Panc1 (cell line): ENCODE measurements at regions not wholly inside any gene's neighbourhood (a gene's known extent, or its start where the extent isn't known, plus 50 kb on each side); places are given as distances from the start of the nearest gene placed in this dataset.

Experiments used
- ATAC-seq: fragments of 200-7000 bp; cut with Tn5 transposase; 2 replicates; pipeline ENCODE4 v1.9.1; 2020; ENCODE audit warnings: mild to moderate bottlenecking, moderate library complexity
- BruUV-seq: library from RNA; stranded (reverse); fragments of 400-500 nt; replicated peaks from 2 replicates; lab custom pipeline; 2021; lab: Mats Ljungman, UMichigan
- CTCF ChIA-PET: fragments of 300-600 bp; sonication (Branson Sonifier 250); formaldehyde crosslinking; loops from one replicate; lab custom pipeline; 2022; ENCODE audit warnings: antibody characterized with exemption; lab: Charles Lee
- POLR2A ChIA-PET: fragments of 300-600 bp; sonication (Branson Sonifier 250); formaldehyde crosslinking; loops from one replicate; lab custom pipeline; 2022; ENCODE audit warnings: antibody characterized with exemption; lab: Charles Lee
- DNase-seq: peaks from one replicate; pipeline ENCODE4 v3.0.0-alpha.2; 2010; ENCODE audit warnings: low read depth, low spot score
- H3K27ac ChIP-seq: 2 replicates; pipeline ENCODE4 v1.5.1; 2011; ENCODE audit warnings: mild to moderate bottlenecking, low read length, inconsistent platforms
- H3K27me3 ChIP-seq: fragments of 200-500 bp; sonication (Bioruptor generic); 2 replicates; pipeline ENCODE4 v1.6.0; 2014; ENCODE audit warnings: low read length, inconsistent platforms; ENCODE audit not compliant: control insufficient read depth, insufficient read depth
- H3K36me3 ChIP-seq: fragments of 200-500 bp; sonication (Bioruptor generic); 2 replicates; pipeline ENCODE4 v1.5.1; 2014; ENCODE audit warnings: inconsistent platforms, mild to moderate bottlenecking, low read length, moderate library complexity; ENCODE audit not compliant: control insufficient read depth, insufficient read depth
- H3K4me1 ChIP-seq: 2 replicates; pipeline ENCODE4 v1.5.1; 2011; ENCODE audit warnings: inconsistent platforms, mild to moderate bottlenecking, low read length, moderate library complexity; ENCODE audit not compliant: control insufficient read depth, insufficient read depth
- H3K4me3 ChIP-seq, 2 experiments: 2 replicates each; pipeline ENCODE4 v1.5.1; 2011 to 2012; ENCODE audit warnings: low read depth in 2 of 2, low read length in 2 of 2, mild to moderate bottlenecking in 2 of 2, inconsistent platforms in 1 of 2, moderate library complexity in 1 of 2
- H3K9me3 ChIP-seq: fragments of 200-500 bp; sonication (Bioruptor generic); 2 replicates; pipeline ENCODE4 v1.5.1; 2014; ENCODE audit warnings: low read depth, mild to moderate bottlenecking, inconsistent platforms, low read length, moderate library complexity; ENCODE audit not compliant: control insufficient read depth, insufficient read depth
- CTCF ChIP-seq: fragments of 450-650 bp; IDR thresholded peaks from 2 replicates; pipeline ENCODE4 v1.5.1; 2017; ENCODE audit warnings: mild to moderate bottlenecking
- POLR2AphosphoS5 ChIP-seq: IDR thresholded peaks from 2 replicates; pipeline ENCODE4 v1.6.1; 2012; ENCODE audit warnings: mild to moderate bottlenecking, low read depth, low read length, moderate library complexity
- REST ChIP-seq, 2 experiments: IDR thresholded peaks; 2 replicates each; pipeline ENCODE4 v1.6.1; 2011 to 2012; ENCODE audit warnings: low read depth in 2 of 2, control low read depth in 1 of 2, low read length in 1 of 2, mild to moderate bottlenecking in 1 of 2, moderate library complexity in 1 of 2; ENCODE audit not compliant: insufficient read depth in 1 of 2
- SIN3A ChIP-seq: IDR thresholded peaks from 2 replicates; pipeline ENCODE4 v1.6.1; 2012; ENCODE audit warnings: low read depth, mild to moderate bottlenecking, low read length, moderate library complexity, borderline replicate concordance; ENCODE audit not compliant: insufficient read depth
- TCF7L2 ChIP-seq: IDR thresholded peaks from 2 replicates; pipeline ENCODE4 v1.6.1; 2011; ENCODE audit warnings: mild to moderate bottlenecking, low read depth, low read length, inconsistent platforms
- in situ Hi-C: cut with HindIII; loops from 2 replicates; pipeline ENCODE4 v1.10.0; 2016; ENCODE audit warnings: low sequenced_read_pairs, low pct_unique_long_range_greater_than_20kb
- intact Hi-C: fragments of 100-400 bp; cut with micrococcal nuclease; formaldehyde crosslinking; loops from one replicate; pipeline ENCODE4 v1.10.0; 2022; ENCODE audit not compliant: unreplicated experiment

- no peaks in the 10 kb centered on the region for H3K9me3 ChIP-seq
- DNase-seq: no peak
- H3K36me3 ChIP-seq: no peaks in the 10 kb centered on the region
- intact Hi-C loops: no loop called here
- POLR2A ChIA-PET: interaction anchor here (0.6 kb wide), 1 partner anchor 38 kb away, joined by 4 read pairs; no protein-coding TSS in a partner anchor
- in situ Hi-C loops: no loop called here
- TF ChIP-seq POLR2AphosphoS5 (no peak), SIN3A (no peak), TCF7L2 (no peak), CTCF (no peak), REST (IDR thresholded peaks at IDR 0.05; ENCODE audit: insufficient read depth in 1 of 2, low read depth in 2 of 2, low read length in 1 of 2) (no peak)
- no peak overlapping the region for H3K4me3 ChIP-seq
- H3K4me1 ChIP-seq: no peaks in the 10 kb centered on the region
- ATAC-seq: no peak
- no peak overlapping the region for H3K27ac ChIP-seq
- CTCF ChIA-PET: no interaction called here
- no peaks in the 10 kb centered on the region; the same call in 1 of the 2 replicates for H3K27me3 ChIP-seq
- BruUV-seq: no TSS peak
Measured at GRCh38 chr12:89072294-89073026, 279.8 kb downstream of the DUSP6 start.

GRCh38 chr12:89070603-89071002 lies 281.7 kb downstream of the DUSP6 start:
- Histone ChIP-seq H3K36me3 (no peaks in the 10 kb centered on the region), H3K27ac (no peak overlapping the region), H3K4me3 (no peak overlapping the region), H3K4me1 (no peaks in the 10 kb centered on the region), H3K9me3 (no peaks in the 10 kb centered on the region), H3K27me3 (no peaks in the 10 kb centered on the region; the same call in 1 of the 2 replicates)
- CTCF ChIA-PET: no interaction called here
- in situ Hi-C loops: no loop called here
- no TSS peak for BruUV-seq
- ATAC-seq: no peak
- DNase-seq: no peak
- intact Hi-C loops: no loop called here
- POLR2A ChIA-PET: no interaction called here
- no peak for TF ChIP-seq SIN3A
- TF ChIP-seq TCF7L2: no peak
- TF ChIP-seq REST (IDR thresholded peaks at IDR 0.05; ENCODE audit: insufficient read depth in 1 of 2, low read depth in 2 of 2, low read length in 1 of 2): no peak
- TF ChIP-seq POLR2AphosphoS5: no peak
- no peak for TF ChIP-seq CTCF
